Hematopoietic multipotent progenitor cell treated with erythropoietin and hydrocortisone succinate and interleukin-3 and kit ligand, for 6 days (in vitro differentiated cells): ENCODE measurements at regions not wholly inside any gene's neighbourhood (a gene's known extent, or its start where the extent isn't known, plus 50 kb on each side); places are given as distances from the start of the nearest gene placed in this dataset.

Experiments
- DNase-seq: peaks from one replicate; pipeline ENCODE4 v3.0.0-alpha.2; 2015

- no peak for DNase-seq
Observed at GRCh38 chr3:106797461-106797860, 579.8 kb upstream of the CCDC54 start.

- no peak for DNase-seq
Observed at GRCh38 chr3:106805625-106806024, 571.6 kb upstream of the CCDC54 start.

- no peak for DNase-seq
Observed at GRCh38 chr3:106806964-106807363, 570.3 kb upstream of the CCDC54 start.

- no peak for DNase-seq
Observed at GRCh38 chr3:106809041-106809440, 568.2 kb upstream of the CCDC54 start.

- DNase-seq = no peak
Observed at GRCh38 chr3:106809623-106810299, 567.5 kb upstream of the CCDC54 start.

GRCh38 chr3:106810300-106810875, 566.9 kb upstream of the CCDC54 start:
- no peak for DNase-seq

GRCh38 chr3:106811376-106811775, 565.9 kb upstream of the CCDC54 start:
- no peak for DNase-seq

- no peak for DNase-seq
Observed at GRCh38 chr3:106813742-106814141, 563.5 kb upstream of the CCDC54 start.

- DNase-seq = no peak
Observed at GRCh38 chr3:106814231-106814630, 563.0 kb upstream of the CCDC54 start.

- DNase-seq = no peak
Observed at GRCh38 chr3:106816838-106817237, 560.4 kb upstream of the CCDC54 start.

- DNase-seq = no peak
Observed at GRCh38 chr3:106817706-106818105, 559.5 kb upstream of the CCDC54 start.

GRCh38 chr3:106819440-106819839, 557.8 kb upstream of the CCDC54 start:
- DNase-seq = no peak

GRCh38 chr3:106820726-106821362, 556.4 kb upstream of the CCDC54 start:
- no peak for DNase-seq

- DNase-seq = no peak
Observed at GRCh38 chr3:106821801-106822200, 555.4 kb upstream of the CCDC54 start.

- no peak for DNase-seq
Observed at GRCh38 chr3:106822204-106822603, 555.0 kb upstream of the CCDC54 start.

- no peak for DNase-seq
Observed at GRCh38 chr3:106823701-106824100, 553.5 kb upstream of the CCDC54 start.

- DNase-seq = peak; percentile 23
Observed at GRCh38 chr3:106824856-106825255, 552.4 kb upstream of the CCDC54 start.

GRCh38 chr3:106825962-106826605, 551.2 kb upstream of the CCDC54 start:
- DNase-seq = no peak

GRCh38 chr3:106826791-106827311, 550.4 kb upstream of the CCDC54 start:
- peak; percentile 54 for DNase-seq

- no peak for DNase-seq
Observed at GRCh38 chr3:106827515-106828213, 549.6 kb upstream of the CCDC54 start.

GRCh38 chr3:106829206-106829605, 548.0 kb upstream of the CCDC54 start:
- no peak for DNase-seq

- no peak for DNase-seq
Observed at GRCh38 chr3:106830334-106830733, 546.9 kb upstream of the CCDC54 start.

GRCh38 chr3:106836906-106837305, 540.3 kb upstream of the CCDC54 start:
- no peak for DNase-seq
